Neural cell (in vitro differentiated cells): ENCODE measurements at regions not wholly inside any gene's neighbourhood (a gene's known extent, or its start where the extent isn't known, plus 50 kb on each side); places are given as distances from the start of the nearest gene placed in this dataset.

ENCODE experiments used
- H2AFZ ChIP-seq: fragments of 200-600, 300-800 bp; sonication (generic), shearing (Covaris generic); 2 replicates; pipeline ENCODE4 v1.6.0; 2014; ENCODE audit warnings: low read depth, mild to moderate bottlenecking, antibody characterized with exemption, low read length, moderate library complexity
- H3F3A ChIP-seq: fragments of 200-600 bp; shearing (Covaris generic); 2 replicates; pipeline ENCODE4 v1.6.1; 2016; ENCODE audit warnings: mild to moderate bottlenecking, moderate library complexity, mixed read lengths, antibody characterized with exemption, low read length; ENCODE audit not compliant: insufficient read depth, poor library complexity, severe bottlenecking
- H3K27ac ChIP-seq: fragments of 200-600, 300-800 bp; sonication (generic), shearing (Covaris generic); 2 replicates; pipeline ENCODE4 v1.5.1; 2014; ENCODE audit warnings: mild to moderate bottlenecking, low read length, moderate library complexity
- H3K27me3 ChIP-seq: fragments of 300-800, 200-600 bp; sonication (generic), shearing (Covaris generic); 2 replicates; pipeline ENCODE4 v1.6.0; 2014; ENCODE audit warnings: mild to moderate bottlenecking, low read depth, low read length, moderate library complexity; ENCODE audit not compliant: insufficient read depth
- H3K36me3 ChIP-seq: fragments of 300-800, 200-600 bp; sonication (generic), shearing (Covaris generic); 2 replicates; pipeline ENCODE4 v1.5.1; 2014; ENCODE audit warnings: mild to moderate bottlenecking, antibody characterized with exemption, low read length, moderate library complexity; ENCODE audit not compliant: insufficient read depth
- H3K4me2 ChIP-seq: fragments of 300-800, 200-600 bp; sonication (generic), shearing (Covaris generic); 2 replicates; pipeline ENCODE4 v1.6.0; 2014; ENCODE audit warnings: mild to moderate bottlenecking, low read length
- H3K4me3 ChIP-seq: fragments of 300-800, 200-600 bp; sonication (generic), shearing (Covaris generic); 2 replicates; pipeline ENCODE4 v1.5.1; 2014; ENCODE audit warnings: mild to moderate bottlenecking, low read length, moderate library complexity
- H3K79me2 ChIP-seq: fragments of 200-600 bp; shearing (Covaris generic); replicated peaks from 2 replicates; pipeline ENCODE4 v1.6.0; 2014; ENCODE audit warnings: mild to moderate bottlenecking, low read length, moderate library complexity; ENCODE audit not compliant: insufficient read depth
- H3K9ac ChIP-seq: fragments of 300-800, 200-600 bp; sonication (generic), shearing (Covaris generic); 2 replicates; pipeline ENCODE4 v1.6.1; 2016; ENCODE audit warnings: mild to moderate bottlenecking, low read length, mixed read lengths
- H3K9me2 ChIP-seq: fragments of 200-600 bp; shearing (Covaris generic); 2 replicates; pipeline ENCODE4 v1.6.1; 2016; ENCODE audit warnings: mild to moderate bottlenecking, low read length, mixed read lengths; ENCODE audit not compliant: insufficient read depth
- H3K9me3 ChIP-seq: fragments of 200-600, 300-800 bp; sonication (generic), shearing (Covaris generic); 2 replicates; pipeline ENCODE4 v1.6.1; 2016; ENCODE audit warnings: mild to moderate bottlenecking, mixed run types, low read length, moderate library complexity, mixed read lengths
- H4K20me1 ChIP-seq: fragments of 200-600 bp; shearing (Covaris generic); 2 replicates; pipeline ENCODE4 v1.6.1; 2016; ENCODE audit warnings: mild to moderate bottlenecking, mixed run types; ENCODE audit not compliant: insufficient read depth
- EP300 ChIP-seq: fragments of 450-650 bp; conservative IDR thresholded peaks from 2 replicates; pipeline ENCODE4 v1.6.1; 2014; ENCODE audit warnings: antibody characterized with exemption, mild to moderate bottlenecking, moderate library complexity; ENCODE audit not compliant: poor library complexity, severe bottlenecking
- EZH2 ChIP-seq: fragments of 200-600, 300-800 bp; shearing (Covaris generic), sonication (generic); IDR thresholded peaks from 2 replicates; pipeline ENCODE4 v1.6.1; 2014; ENCODE audit warnings: antibody characterized with exemption, low read length, borderline replicate concordance, mild to moderate bottlenecking; ENCODE audit not compliant: insufficient read depth, poor library complexity, severe bottlenecking
- MXI1 ChIP-seq: fragments of 450-650 bp; conservative IDR thresholded peaks from 2 replicates; pipeline ENCODE4 v1.6.1; 2014; ENCODE audit warnings: antibody characterized with exemption, mild to moderate bottlenecking; ENCODE audit not compliant: poor library complexity, severe bottlenecking
- POLR2AphosphoS5 ChIP-seq: IDR thresholded peaks from 2 replicates; pipeline ENCODE4 v1.6.1; 2012
- RAD21 ChIP-seq: fragments of 450-650 bp; conservative IDR thresholded peaks from 2 replicates; pipeline ENCODE4 v1.6.1; 2014; ENCODE audit warnings: antibody characterized with exemption, mild to moderate bottlenecking, moderate library complexity
- SMC3 ChIP-seq: fragments of 450-650 bp; conservative IDR thresholded peaks from 2 replicates; pipeline ENCODE4 v1.6.1; 2014; ENCODE audit warnings: antibody characterized with exemption, mild to moderate bottlenecking, moderate library complexity; ENCODE audit not compliant: poor library complexity
- TAF1 ChIP-seq: IDR thresholded peaks from 2 replicates; pipeline ENCODE4 v1.6.1; 2012; ENCODE audit warnings: low read depth
- TF ChIP-seq, protein P1 (sequence below): fragments of 450-650 bp; IDR thresholded peaks from 2 replicates; pipeline ENCODE4 v1.5.1; 2014; ENCODE audit warnings: antibody characterized with exemption, mild to moderate bottlenecking, moderate library complexity; ENCODE audit not compliant: poor library complexity, severe bottlenecking
- TF ChIP-seq, protein P2 (sequence below): IDR thresholded peaks from 2 replicates; pipeline ENCODE4 v1.6.1; 2012; ENCODE audit warnings: borderline replicate concordance

DNA sequence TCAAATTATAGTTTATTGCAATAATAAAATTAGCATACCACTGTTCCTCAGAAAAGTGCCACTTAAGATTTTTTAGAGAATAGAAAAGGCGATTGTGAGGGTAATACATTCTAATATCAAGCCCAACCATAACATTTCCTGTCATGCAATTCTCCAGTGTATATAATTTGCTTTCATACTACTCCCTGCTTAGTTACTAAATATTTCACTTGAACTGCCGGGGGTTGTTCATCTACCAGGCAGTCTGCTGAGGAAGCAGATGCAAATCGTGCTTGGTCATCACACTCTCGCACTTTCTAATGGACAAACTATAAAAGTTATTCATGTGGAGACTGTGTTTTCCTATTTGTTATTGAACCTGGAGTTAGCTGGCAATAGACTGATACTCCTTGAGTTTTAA, 645.6 kb upstream of the CBLB start:
- H3F3A ChIP-seq, result no peaks in the 10 kb centered on the region
- H4K20me1 ChIP-seq, result no peaks in the 10 kb centered on the region
- H3K4me3 ChIP-seq, result no peak overlapping the region
- no peak overlapping the region for H3K4me2 ChIP-seq
- H3K27me3 ChIP-seq, result no peaks in the 10 kb centered on the region
- no peak overlapping the region for H3K27ac ChIP-seq
- H3K79me2 ChIP-seq, result no peaks in the 10 kb centered on the region
- H3K9me3 ChIP-seq, result no peaks in the 10 kb centered on the region
- no peak overlapping the region for H2AFZ ChIP-seq
- TF ChIP-seq, protein P1, sequence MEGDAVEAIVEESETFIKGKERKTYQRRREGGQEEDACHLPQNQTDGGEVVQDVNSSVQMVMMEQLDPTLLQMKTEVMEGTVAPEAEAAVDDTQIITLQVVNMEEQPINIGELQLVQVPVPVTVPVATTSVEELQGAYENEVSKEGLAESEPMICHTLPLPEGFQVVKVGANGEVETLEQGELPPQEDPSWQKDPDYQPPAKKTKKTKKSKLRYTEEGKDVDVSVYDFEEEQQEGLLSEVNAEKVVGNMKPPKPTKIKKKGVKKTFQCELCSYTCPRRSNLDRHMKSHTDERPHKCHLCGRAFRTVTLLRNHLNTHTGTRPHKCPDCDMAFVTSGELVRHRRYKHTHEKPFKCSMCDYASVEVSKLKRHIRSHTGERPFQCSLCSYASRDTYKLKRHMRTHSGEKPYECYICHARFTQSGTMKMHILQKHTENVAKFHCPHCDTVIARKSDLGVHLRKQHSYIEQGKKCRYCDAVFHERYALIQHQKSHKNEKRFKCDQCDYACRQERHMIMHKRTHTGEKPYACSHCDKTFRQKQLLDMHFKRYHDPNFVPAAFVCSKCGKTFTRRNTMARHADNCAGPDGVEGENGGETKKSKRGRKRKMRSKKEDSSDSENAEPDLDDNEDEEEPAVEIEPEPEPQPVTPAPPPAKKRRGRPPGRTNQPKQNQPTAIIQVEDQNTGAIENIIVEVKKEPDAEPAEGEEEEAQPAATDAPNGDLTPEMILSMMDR, result no peak
- no peak for TF ChIP-seq SMC3
- TF ChIP-seq RAD21, result no peak
- no peak for TF ChIP-seq MXI1
- no peak for TF ChIP-seq TAF1
- TF ChIP-seq EZH2, result no peak
- TF ChIP-seq, protein P2, sequence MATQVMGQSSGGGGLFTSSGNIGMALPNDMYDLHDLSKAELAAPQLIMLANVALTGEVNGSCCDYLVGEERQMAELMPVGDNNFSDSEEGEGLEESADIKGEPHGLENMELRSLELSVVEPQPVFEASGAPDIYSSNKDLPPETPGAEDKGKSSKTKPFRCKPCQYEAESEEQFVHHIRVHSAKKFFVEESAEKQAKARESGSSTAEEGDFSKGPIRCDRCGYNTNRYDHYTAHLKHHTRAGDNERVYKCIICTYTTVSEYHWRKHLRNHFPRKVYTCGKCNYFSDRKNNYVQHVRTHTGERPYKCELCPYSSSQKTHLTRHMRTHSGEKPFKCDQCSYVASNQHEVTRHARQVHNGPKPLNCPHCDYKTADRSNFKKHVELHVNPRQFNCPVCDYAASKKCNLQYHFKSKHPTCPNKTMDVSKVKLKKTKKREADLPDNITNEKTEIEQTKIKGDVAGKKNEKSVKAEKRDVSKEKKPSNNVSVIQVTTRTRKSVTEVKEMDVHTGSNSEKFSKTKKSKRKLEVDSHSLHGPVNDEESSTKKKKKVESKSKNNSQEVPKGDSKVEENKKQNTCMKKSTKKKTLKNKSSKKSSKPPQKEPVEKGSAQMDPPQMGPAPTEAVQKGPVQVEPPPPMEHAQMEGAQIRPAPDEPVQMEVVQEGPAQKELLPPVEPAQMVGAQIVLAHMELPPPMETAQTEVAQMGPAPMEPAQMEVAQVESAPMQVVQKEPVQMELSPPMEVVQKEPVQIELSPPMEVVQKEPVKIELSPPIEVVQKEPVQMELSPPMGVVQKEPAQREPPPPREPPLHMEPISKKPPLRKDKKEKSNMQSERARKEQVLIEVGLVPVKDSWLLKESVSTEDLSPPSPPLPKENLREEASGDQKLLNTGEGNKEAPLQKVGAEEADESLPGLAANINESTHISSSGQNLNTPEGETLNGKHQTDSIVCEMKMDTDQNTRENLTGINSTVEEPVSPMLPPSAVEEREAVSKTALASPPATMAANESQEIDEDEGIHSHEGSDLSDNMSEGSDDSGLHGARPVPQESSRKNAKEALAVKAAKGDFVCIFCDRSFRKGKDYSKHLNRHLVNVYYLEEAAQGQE, result no peak
- TF ChIP-seq POLR2AphosphoS5, result no peak
- TF ChIP-seq EP300, result no peak
- no peaks in the 10 kb centered on the region for H3K36me3 ChIP-seq
- H3K9me2 ChIP-seq, result no peaks in the 10 kb centered on the region
- H3K9ac ChIP-seq, result no peak overlapping the region

DNA sequence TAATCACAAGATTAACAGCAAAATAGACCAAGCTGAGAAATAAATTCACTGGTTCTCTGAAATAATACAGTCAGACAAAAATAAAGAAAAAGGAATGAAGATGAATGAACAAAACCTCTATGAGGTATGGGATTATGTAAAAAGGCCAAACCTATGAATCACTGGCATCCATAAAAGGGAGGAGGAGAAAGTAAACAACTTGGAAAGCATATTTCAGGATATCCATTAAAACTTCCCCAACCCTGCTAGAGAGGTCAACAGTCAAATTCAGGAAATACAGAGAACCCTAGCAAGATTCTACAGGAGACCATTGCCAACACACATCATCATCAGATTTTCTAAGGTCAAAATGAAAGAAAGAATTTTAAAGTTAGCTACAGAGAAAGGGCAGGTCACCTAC, 649.7 kb upstream of the CBLB start:
- H3F3A ChIP-seq, result no peaks in the 10 kb centered on the region
- no peaks in the 10 kb centered on the region for H3K9me2 ChIP-seq
- no peaks in the 10 kb centered on the region for H4K20me1 ChIP-seq
- no peak overlapping the region for H3K4me2 ChIP-seq
- H3K27me3 ChIP-seq, result no peaks in the 10 kb centered on the region
- H2AFZ ChIP-seq, result no peak overlapping the region
- TF ChIP-seq EZH2 (no peak), TAF1 (no peak), EP300 (no peak)
- TF ChIP-seq, protein P1, result no peak
- no peak overlapping the region for H3K27ac ChIP-seq
- no peak overlapping the region for H3K4me3 ChIP-seq
- no peaks in the 10 kb centered on the region for H3K36me3 ChIP-seq
- H3K9ac ChIP-seq, result no peak overlapping the region
- H3K79me2 ChIP-seq, result no peaks in the 10 kb centered on the region
- H3K9me3 ChIP-seq, result no peaks in the 10 kb centered on the region
